GM21717 (cell line): ENCODE measurements at regions not wholly inside any gene's neighbourhood (a gene's known extent, or its start where the extent isn't known, plus 50 kb on each side); places are given as distances from the start of the nearest gene placed in this dataset.

Experiments used
- ATAC-seq: cut with Tn5 transposase; IDR thresholded peaks from one replicate; pipeline ENCODE4 v1.9.1; 2021; ENCODE audit warnings: mild to moderate bottlenecking, moderate library complexity; ENCODE audit not compliant: unreplicated experiment

GRCh38 chr4:151603377-151603776, 157.4 kb downstream of the GATB start:
- no peak for ATAC-seq

GRCh38 chr4:151604238-151604637, 156.6 kb downstream of the GATB start:
- ATAC-seq = no peak

- no peak for ATAC-seq
These were observed 155.6 kb downstream of the GATB start for GRCh38 chr4:151605215-151605614.

DNA sequence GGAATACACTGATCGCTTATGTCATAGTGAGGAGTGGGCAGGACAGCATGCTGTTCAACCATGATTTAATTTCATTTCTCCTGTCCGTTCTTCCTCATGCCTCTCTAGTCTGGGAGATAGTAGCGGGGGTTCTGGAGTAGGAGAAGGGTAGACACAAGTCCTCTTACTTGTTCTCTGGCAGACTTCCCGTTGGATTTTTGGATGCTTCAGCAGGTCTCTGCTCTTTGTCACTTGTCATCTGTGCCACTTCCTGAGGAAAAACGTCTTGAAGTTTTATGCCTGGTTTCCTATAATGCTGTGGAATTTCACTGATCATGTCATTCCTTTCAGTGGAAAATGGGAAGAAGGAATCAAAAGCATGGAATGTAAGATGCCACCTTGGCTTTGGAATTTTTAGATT, 154.7 kb downstream of the GATB start:
- ATAC-seq = no peak

- no peak for ATAC-seq
These were observed 150.6 kb downstream of the GATB start for GRCh38 chr4:151610229-151610628.

DNA sequence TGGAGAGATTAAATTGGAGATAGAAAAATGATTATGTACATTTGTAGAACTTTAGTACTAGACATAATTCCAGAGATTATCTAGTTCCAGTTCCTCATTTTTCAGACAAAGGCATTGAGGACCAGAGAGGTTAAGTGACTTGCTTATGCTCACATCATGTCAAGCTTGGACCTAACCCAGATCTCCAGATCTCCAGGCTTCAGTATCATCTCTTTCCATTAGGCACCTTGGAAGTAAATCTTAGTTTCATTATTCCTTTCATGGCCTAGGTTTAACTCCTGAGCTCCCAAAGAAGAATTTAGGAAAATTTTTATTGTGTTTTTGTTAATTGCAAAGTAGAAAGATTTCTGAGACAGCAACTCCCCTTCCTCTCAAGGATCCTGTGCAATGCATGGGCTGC, 148.8 kb downstream of the GATB start:
- ATAC-seq = no peak

DNA sequence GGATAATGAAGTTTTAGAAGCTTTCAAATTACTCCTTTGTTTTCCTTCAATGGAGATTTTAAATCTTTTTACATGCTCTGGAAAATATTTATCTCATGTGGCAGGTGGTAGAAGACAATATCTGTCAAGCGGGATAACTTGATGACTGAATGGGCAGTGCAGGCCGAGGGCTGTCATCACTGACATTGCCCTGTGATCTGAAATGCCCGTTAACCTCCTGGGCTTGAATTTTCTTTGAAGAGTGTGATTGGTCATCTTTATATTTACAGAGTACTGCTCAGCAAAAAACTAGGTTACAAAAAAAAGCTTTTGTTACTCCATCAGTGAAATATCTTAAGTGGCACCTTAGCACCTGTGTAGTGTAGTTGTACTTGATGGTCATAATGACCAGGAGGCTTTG, 147.5 kb downstream of the GATB start:
- ATAC-seq = no peak

DNA sequence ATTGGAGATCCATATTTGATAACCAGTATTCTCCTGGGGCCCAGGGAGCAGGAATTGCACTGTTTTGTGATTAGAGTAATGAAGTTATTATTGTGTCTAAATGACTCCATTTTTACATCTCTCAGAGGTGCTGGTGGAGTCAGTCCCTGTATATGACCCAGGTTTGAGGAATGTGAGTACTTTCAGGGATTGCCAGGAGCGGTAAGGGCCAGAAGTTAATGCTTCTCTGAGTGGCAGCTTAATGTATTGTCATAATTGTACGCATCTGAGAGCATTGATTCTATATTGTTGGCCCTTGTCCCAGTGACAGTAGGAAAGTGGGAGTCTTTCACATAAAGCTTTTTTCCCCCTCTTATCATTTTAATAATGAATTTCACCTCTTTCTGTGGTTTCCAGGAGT, 146.2 kb downstream of the GATB start:
- no peak for ATAC-seq

DNA sequence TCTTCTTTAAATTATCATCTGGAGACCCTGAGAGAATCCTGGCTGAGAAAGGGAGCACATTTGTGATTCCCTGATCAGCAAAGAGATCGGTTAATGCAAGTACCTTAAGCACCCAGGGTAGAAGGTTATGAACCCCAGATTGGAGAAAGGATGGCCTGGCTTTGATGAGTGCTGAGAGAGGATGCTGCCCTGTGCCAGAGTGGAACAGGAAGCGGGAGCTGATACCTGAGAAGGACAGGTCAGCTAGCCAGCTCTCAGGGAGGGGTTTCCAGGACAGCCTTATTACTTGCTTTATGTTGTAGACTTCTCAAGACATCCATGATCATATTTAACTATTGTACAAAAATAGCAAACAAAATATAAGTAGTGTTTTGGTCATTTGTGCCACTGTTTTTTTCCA, 141.9 kb downstream of the GATB start:
- ATAC-seq = no peak

DNA sequence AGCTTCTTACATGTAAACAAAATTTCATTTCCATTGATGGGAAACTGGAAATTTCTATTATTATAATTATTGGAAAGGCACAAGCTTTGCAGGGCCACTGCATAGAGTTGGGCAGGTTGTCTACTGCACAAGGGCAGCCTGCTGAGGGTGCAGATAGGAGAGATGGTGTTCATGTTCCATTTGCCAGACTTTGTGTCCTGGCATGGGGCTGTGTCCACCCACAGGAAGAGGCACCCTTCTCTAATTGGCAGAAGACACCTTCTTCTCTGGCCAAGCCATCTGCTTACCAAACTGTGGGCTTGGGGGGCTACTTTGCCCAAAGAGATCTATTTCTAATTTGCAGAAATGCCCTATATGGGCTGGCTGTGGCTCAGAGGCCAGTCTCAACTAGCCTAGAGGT, 140.7 kb downstream of the GATB start:
- no peak for ATAC-seq
